ENCODE measurements at regions not wholly inside any gene's neighbourhood (a gene's known extent, or its start where the extent isn't known, plus 50 kb on each side); places are given as distances from the start of the nearest gene placed in this dataset.
A peak's percentile ranks its signal among the peaks of the same experiment; 100 is the strongest.

DNA sequence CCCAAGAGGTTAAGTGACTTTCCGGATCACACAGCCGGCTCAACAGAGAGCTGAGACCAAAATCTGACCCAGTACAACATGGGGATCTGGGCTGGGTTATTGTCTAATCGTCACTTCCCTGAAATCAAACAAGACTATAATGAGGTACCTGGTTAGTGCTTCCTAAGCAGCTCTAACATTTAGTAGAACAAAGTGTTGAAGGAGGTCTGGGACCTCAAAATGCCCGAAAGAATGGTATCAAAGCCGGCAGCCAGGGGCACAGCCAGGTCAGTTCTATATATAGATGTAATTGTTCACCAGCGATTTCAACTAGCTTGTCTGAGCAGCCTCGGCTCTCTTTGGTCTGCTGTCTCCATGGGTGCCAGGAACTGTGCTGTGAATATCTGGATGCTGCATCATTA, 245.5 kb upstream of the ECI2 start:
- DNase-seq (ENCODE audit: low spot score) (no peak), ATAC-seq (no peak)
- intact Hi-C loops (cut with DNase I) = loop anchor here (2.0 kb wide), 1 partner anchor 52 kb away; no protein-coding TSS in a partner anchor

DNA sequence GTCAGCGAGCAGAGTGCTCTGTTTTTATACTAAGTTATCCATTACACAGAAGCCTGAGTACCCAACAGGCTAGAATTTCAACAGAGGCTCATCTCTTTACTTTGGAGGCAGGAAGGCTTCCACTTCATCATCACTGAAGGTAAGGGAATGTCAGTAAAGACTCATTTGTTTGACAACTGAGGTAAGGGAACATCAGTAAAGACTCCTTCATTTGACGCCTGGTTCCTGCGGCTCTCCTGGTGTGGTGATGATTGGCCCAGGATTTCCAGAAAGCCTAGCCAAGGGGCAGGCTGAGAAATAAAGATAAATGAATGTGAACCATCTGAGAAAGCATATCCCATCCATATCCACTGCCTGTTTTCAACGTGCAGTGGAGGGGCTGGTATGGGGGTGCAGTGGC, 244.6 kb upstream of the ECI2 start:
- ATAC-seq (no peak), DNase-seq (ENCODE audit: low spot score) (no peak)
- intact Hi-C loops (cut with DNase I) = loop anchor here (2.0 kb wide), 1 partner anchor 53 kb away; no protein-coding TSS in a partner anchor

DNA sequence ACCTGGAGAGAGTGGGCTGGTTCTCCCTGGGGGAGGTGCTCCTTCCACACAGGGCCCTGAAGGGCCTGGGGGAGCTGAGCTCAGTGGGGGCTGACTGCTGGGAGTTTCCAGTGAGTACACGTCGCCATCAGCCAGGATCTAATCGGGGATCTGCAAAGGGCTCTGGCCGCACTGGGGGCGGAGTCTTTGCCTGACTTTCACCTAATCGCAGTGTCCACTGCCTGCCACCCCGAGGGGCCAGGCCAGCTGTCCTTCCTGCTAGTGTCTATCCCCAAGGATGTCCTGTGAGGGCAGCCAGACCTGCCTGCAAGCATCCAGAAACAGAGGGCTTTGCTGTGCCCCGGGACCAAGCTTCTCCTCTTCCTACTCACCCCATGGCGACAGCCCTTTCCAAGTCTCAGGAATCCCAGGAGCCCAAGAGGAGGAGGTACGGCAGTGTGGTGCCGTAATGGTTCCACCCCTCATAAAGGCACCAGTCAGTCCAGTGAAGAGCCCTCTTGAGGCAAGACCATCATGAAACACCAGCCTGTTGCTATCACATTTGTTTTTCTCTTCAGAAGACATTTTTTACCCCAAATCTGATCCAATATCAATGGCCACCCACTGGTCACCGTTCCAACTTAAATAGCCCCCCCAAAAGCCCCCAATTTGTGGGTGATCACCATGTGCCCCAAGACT, 243.1 kb upstream of the ECI2 start:
- ATAC-seq = no peak
- intact Hi-C loops (cut with DNase I) = no loop called here
- DNase-seq (ENCODE audit: low spot score) = no peak

DNA sequence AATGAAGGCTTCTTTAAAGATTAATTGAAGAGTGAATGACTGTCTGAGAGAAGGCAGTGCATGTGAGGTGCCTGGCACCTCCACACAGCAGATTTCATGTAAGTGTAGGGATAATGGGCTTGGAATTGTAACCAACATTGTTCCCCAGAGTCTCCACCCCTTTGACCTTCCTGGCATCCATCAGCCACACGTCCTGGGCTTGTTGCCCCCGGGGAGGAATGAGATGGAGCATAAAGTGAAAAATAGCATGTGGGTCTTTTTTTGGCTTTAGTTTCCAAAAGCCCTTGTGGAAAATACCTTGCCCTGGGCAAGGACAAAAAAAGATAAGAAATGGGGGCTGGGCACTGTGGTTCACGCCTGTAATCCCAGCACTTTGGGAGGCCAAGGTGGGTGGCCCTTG, 242.2 kb upstream of the ECI2 start:
- intact Hi-C loops (cut with DNase I) = no loop called here
- ATAC-seq = no peak

DNA sequence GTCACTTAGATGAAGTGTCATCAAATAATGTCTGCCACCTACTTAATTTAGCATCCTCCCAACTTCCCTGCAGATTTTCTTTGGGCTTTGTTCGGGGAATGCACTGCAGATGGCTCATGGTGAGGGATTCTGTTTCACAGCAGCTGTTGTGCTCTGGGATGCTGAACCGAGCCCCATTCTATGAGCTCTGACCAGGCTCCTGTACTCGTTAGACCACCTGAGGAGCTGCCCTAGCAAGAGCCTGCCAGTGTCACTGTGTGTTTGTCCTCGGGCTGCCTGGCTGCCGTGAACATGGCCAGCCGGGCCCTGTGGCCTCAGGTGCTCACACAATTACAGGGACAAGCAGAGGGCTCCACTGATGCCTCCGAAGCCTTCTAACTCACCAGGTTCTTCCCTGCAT, 238.8 kb upstream of the ECI2 start:
- ATAC-seq = no peak
- no peak for DNase-seq (ENCODE audit: low spot score)
- intact Hi-C loops (cut with DNase I) = no loop called here

More for the DNA sequence above, 242.2 kb upstream of the ECI2 start:
- no peak for DNase-seq (ENCODE audit: low spot score)

DNA sequence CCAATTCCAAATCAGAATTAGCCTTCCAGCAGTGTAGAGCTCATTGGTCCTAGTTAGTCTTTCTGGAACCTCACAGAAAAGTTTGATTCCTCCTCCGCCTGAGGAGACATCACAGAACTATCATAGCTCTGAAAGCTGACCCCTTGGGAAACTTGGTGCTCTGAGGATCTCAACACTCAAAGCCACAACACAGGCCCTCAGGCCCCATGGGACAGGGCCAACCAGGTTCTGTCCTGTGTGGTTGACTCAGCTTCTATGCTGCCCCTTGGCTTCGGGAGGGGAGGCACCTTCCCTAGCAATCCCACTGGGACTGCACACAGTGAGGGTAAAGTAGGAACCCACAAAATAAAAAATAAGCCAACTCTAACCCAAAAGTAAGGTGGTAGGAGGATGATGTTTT, 237.5 kb upstream of the ECI2 start:
- intact Hi-C loops (cut with DNase I) = no loop called here
- no peak for ATAC-seq

DNA sequence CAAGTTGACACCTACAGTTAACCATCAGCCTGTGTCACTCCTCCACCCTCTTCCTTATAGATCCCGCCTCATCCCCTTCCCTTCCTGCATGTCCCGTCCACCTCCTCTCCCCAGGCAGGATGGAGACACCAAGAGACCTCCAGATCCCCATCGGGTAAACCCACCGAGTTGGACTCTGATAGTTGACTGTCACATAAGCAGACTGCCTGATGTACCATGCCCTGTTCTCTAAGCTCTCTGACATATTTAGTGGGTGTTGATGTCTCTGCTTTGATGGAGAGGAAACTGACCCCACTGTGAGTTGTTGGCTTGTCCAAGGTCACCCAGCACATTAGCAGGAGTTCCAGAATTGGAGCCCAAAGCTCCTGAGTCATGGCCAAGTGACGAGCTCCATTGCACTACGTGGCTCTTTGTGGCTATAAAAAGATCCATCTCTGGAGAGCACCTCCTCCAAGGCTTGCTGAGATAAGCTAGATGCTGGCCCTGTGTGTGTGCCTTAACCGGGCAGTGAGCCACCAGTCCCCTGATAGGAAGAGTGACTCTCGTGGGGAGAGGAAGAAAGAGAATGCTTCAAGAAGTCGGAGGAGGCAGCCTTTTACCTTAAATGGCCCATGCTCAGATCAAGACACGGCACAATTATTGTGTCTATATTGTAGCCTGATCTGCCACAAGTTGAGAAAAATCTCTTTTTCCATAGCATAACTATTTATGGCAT, 236.0 kb upstream of the ECI2 start:
- intact Hi-C loops (cut with DNase I) = no loop called here
- no peak for DNase-seq (ENCODE audit: low spot score)
- ATAC-seq = no peak

More for the DNA sequence above, 237.5 kb upstream of the ECI2 start:
- no peak for DNase-seq (ENCODE audit: low spot score)

DNA sequence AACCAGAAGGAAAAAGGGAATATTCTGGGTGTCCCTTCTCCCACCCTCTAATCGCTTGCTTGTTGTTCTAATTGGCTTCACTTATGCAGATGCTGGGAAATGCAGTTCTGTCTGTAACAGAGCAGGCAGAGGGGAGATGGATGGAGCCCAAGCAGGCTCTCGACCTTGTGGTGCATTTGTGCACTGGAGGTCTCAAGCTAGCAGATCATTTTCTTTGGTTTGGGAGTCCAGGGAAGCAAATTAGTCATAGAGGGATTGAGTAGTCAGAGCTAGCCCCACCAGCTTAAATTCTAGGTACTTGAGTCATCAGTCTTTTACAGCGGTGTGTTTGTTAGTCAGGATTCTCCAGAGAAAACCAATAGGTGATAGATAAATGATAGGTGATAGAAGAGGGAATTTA, 234.7 kb upstream of the ECI2 start:
- intact Hi-C loops (cut with DNase I) = no loop called here
- no peak for ATAC-seq

DNA sequence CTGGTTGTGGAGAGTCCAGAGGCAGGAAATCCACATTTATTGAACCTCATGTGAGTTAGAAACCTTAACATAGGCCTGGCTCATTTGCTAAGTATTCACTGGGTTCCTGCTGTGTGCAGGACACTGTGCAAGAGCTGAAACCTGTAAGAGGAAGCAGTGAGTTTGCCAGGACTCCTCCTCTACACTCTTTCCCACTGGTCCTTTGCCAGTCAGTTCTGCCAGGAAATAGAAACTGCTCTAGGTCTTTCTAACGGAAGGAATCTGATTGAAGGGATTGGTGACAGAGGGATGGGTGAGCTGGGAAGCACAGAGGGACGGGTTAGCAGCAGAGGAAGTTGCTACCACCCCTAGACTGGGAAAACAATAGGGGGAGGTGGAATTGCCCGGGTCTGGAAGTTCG, 234.2 kb upstream of the ECI2 start:
- intact Hi-C loops (cut with DNase I) = no loop called here
- ATAC-seq (no peak), DNase-seq (ENCODE audit: low spot score) (no peak)

More for the DNA sequence above, 234.7 kb upstream of the ECI2 start:
- no peak for DNase-seq (ENCODE audit: low spot score)

DNA sequence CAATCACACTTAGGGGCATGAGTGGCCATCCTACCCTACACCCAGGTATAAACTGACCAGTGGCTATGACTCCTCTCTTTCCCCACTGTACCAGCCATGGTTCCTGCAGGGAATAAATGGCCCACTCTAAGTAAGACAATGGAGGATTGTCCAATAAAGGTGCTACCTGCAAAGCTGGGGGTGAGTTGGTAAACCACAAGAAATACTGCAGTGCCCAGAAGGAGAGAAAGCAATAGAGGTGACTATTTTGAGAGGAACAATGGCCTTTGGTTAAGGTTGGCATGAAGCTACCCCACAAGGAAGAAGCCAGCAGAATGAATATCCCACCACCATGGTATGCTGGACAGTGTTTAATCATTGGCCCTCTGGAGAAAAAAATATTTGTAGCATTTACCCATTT, 233.3 kb upstream of the ECI2 start:
- ATAC-seq = no peak
- DNase-seq (ENCODE audit: low spot score) = no peak
- intact Hi-C loops (cut with DNase I) = no loop called here

DNA sequence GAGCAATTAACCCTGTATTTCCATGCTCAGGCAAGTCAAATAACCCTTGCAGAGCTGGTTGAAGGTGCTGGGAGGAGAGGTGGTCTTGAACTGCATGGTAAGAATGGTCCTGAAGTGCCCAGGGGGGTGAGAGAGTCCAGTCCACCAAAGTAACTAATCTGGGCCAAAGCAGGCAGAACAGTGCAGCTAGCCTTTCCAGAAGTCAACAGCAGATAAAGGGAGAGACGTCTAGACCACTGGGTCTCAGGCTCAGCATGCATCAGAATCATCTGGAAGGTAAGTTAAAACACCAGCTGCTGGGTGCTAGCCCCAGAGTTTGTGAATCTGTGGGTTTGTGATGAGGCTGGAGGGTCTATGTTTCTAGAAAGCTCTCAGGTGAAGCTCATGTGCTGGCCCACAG, 232.3 kb upstream of the ECI2 start:
- intact Hi-C loops (cut with DNase I) = no loop called here
- ATAC-seq (no peak), DNase-seq (ENCODE audit: low spot score) (no peak)

DNA sequence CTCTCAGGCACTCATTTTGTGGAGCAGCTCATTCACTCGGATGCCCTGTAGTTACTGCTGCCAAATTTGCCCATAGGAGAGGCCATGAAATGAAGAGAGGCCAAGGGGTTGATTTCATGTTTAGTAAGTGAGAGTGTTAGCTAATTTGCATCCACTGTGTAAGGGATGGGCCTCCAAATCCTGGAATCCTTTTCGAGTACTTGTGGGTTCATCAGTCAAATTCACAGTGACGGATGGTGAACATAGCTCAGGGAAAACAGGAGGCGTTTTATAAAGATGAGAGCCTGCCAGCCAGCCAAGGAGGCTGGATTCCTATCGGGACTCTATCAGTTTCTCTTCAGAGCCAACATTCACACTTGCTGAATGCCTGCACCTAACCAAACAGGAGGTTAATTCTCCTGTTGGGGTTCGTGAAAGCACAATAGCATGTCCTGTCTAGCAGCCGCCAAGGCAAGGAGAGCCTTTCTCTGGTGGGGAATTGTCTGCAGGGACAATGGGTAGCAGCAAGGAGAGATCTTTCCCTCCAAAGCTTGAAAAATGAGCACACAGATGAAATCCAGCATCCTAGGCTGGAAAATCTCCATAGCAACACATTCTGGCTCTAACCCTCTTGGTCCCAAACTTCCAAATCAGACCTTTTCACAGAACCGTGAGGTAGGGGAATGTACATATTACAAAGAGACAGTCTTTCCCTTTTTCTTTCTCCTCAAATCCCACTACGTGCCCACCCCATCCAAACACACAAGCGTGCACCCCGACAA, 231.4 kb upstream of the ECI2 start:
- ATAC-seq = no peak
- no peak for DNase-seq (ENCODE audit: low spot score)
- intact Hi-C loops (cut with DNase I) = no loop called here

DNA sequence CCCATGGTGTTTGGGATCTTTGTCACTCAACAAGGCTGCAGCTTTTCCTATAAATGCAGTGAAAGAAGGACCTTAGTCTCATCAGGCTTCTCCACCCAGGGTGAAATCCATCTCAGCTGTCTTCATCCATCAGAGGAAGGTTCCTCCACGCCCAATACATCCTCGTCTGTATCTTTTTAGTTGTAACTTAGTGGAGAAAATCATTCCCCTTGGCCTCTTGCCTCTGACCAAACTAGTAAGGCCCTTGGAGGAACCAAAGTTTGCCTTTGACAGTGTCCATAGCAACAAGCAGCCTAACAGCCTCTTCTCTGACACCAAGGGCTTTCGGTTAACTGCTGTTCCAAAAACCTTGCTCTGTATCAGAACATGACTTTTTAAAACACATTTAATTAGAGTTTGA, 230.3 kb upstream of the ECI2 start:
- ATAC-seq = no peak
- intact Hi-C loops (cut with DNase I) = no loop called here

DNA sequence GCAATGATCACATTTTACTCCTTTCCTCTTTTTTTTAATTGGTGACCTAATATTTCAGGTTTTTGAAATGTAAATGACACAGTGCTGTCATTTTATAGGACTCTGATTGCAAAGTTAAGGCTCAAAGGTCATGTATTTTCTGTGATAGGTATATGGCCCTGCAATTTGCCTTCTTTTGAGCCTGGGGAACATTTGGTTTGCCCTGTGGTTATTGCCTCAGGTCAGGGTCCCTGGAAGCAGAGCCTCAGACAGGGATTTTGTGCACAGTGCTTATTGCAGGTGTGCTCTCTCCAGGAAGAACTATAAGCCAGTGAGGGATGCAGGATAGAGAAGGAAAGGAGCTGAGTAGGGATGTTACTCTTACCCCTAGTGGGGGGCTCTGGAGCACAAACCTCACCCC, 229.3 kb upstream of the ECI2 start:
- ATAC-seq = no peak
- DNase-seq (ENCODE audit: low spot score) = no peak
- intact Hi-C loops (cut with DNase I) = no loop called here

More for the DNA sequence above, 230.3 kb upstream of the ECI2 start:
- no peak for DNase-seq (ENCODE audit: low spot score)

DNA sequence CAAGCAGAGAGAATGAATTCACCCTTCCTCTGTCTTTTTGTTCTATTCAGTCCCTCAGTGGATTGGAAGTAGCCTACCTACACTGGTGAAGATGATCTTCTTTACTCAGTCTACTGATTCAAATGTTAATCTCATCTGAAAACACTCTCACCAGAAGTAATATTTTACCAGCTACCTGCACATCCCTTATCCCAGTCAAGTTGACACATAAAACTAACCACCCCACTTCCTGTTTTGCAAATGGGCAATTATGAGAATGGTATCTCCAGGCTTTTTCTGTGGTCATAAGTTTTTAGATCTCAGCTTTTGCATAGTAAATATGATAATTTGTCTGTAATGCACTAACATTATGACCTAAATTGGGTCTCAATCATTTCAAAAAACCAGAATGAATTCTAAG, 228.8 kb upstream of the ECI2 start:
- intact Hi-C loops (cut with DNase I) = no loop called here
- ATAC-seq = no peak
- no peak for DNase-seq (ENCODE audit: low spot score)

DNA sequence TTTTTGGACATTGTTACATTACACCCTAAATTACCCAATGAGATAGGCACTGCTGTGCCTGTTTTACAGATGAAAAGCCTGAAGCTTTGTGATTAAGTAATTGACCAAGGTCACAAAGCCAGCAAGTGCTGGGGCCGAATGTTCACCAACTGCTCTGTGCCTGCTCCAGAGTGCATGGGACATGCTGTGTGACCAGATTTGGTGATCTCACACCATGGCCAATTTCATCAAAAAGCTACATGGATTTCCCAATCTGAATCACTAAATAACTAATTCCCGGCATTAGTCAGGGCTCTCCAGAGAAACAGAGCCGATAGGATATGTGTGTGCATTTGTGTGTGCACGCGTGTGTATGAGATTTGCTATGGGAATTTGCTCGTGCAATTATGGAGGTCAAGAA, 228.3 kb upstream of the ECI2 start:
- no peak for ATAC-seq
- DNase-seq (ENCODE audit: low spot score) = no peak
- intact Hi-C loops (cut with DNase I) = no loop called here

DNA sequence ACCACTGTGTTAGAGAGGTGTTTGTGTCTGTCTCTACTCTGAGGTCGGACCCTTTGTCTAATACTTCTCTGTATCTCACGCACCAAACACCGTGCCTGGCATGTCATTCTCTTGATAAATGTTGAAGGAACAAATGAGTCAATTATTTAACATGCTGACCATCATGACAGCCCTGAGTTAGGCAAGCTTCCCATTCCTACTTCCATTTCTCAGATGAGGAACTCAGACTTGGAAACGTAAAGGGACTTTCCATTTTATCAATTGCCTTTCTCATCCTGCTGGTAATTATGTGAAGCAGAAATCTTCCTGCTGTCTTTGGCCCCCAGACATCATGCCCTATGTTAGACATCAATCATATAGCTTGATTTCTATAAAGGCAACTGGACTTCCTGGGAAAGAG, 227.0 kb upstream of the ECI2 start:
- DNase-seq (ENCODE audit: low spot score) = no peak
- no peak for ATAC-seq
- intact Hi-C loops (cut with DNase I) = no loop called here

DNA sequence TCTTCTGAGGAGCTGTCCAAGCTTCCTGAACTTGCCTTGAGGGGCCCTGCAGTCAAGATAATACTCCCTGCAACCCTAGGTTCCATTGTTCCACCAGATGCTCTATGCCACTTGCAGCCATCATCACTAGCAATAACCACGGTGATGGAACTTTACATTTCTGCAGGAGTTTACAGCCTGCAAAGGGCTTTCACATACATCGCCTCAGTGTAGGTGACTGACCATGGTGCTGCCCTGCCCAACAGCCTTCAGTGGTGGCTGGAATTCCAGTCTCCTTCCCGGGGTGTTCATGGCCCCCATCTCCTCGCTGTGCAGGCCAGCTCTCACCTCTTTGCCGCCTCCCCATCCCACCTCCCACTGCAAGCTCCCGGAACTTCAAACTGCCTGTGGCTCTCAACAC, 225.5 kb upstream of the ECI2 start:
- intact Hi-C loops (cut with DNase I) = no loop called here
- DNase-seq (ENCODE audit: low spot score) (no peak), ATAC-seq (no peak)

DNA sequence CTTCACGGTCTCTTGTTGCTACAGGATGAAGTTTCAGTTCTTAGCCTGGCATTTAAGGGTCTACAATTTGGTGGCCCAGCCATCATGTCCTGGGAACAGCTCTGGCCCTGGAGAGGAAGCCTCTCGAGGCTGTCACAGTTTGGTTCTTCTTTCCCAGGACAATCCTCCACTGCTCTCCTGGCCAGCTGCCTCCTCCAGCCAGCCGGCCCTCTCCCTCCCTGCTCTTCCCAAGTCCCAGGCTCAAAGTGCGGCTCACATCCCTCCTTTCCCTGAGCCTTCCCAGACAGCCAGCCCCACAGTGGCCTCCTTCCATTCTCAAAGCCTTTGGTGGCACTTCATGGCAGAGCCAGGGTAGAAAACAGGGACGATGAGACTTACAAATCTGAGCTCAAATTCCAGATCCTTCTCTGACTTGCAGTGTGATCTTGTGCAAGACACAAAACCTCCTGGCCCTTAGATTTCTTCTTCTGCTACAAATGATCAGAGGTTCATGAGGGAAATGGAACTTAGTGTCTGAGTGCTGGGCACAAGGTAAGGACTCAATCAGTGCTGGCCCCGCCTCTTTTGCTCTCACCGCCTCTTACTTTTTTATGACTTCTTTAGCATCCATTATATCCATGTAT, 223.8 kb upstream of the ECI2 start:
- DNase-seq (ENCODE audit: low spot score) (no peak), ATAC-seq (peak; percentile 9)
- intact Hi-C loops (cut with DNase I) = no loop called here

Measured in sciatic nerve (tissue), 2 donors.